ENCODE measurements at regions not wholly inside any gene's neighbourhood (a gene's known extent, or its start where the extent isn't known, plus 50 kb on each side); places are given as distances from the start of the nearest gene placed in this dataset.

GRCh38 chr2:167842047-167842446, 405.3 kb downstream of the STK39 start:
- TF ChIP-seq FOXM1 (IDR thresholded peaks at IDR 0.05; ENCODE audit: borderline replicate concordance) (no peak), SP1 (IDR thresholded peaks at IDR 0.05) (no peak), BHLHE40 (IDR thresholded peaks at IDR 0.05; ENCODE audit: borderline replicate concordance) (no peak), L3MBTL2 (conservative IDR thresholded peaks at IDR 0.05) (no peak), HDGF (IDR thresholded peaks at IDR 0.05; ENCODE audit: borderline replicate concordance) (no peak), ZNF384 (IDR thresholded peaks at IDR 0.05) (no peak), CTBP1 (IDR thresholded peaks at IDR 0.05; ENCODE audit: borderline replicate concordance) (no peak), SUZ12 (IDR thresholded peaks at IDR 0.05) (no peak), ELF4 (IDR thresholded peaks at IDR 0.05) (no peak), FOXA1 (IDR thresholded peaks at IDR 0.05) (no peak), ARNT (IDR thresholded peaks at IDR 0.05) (no peak), NFRKB (IDR thresholded peaks at IDR 0.05) (no peak)
